GM21825 (cell line): ENCODE measurements at regions not wholly inside any gene's neighbourhood (a gene's known extent, or its start where the extent isn't known, plus 50 kb on each side); places are given as distances from the start of the nearest gene placed in this dataset.

ENCODE experiments used
- ATAC-seq: cut with Tn5 transposase; IDR thresholded peaks from one replicate; pipeline ENCODE4 v1.9.1; 2021; ENCODE audit warnings: mild to moderate bottlenecking, moderate library complexity; ENCODE audit not compliant: unreplicated experiment

GRCh38 chr14:34350903-34351302 is 111.1 kb downstream of the SPTSSA start:
- no peak for ATAC-seq

GRCh38 chr14:34348592-34348991 is 113.4 kb downstream of the SPTSSA start:
- no peak for ATAC-seq

GRCh38 chr14:34347683-34348082 is 114.4 kb downstream of the SPTSSA start:
- peak; percentile 91 for ATAC-seq

- no peak for ATAC-seq
These were observed 116.1 kb downstream of the SPTSSA start for GRCh38 chr14:34345718-34346465.

GRCh38 chr14:34344318-34344717 is 117.7 kb downstream of the SPTSSA start:
- no peak for ATAC-seq

GRCh38 chr14:34340025-34340625 is 121.9 kb downstream of the SPTSSA start:
- no peak for ATAC-seq

GRCh38 chr14:34338056-34338455 is 124.0 kb downstream of the SPTSSA start:
- no peak for ATAC-seq

- no peak for ATAC-seq
These were observed 125.5 kb downstream of the SPTSSA start for GRCh38 chr14:34336501-34336900.

GRCh38 chr14:34335968-34336367 is 126.1 kb downstream of the SPTSSA start:
- ATAC-seq, result no peak

- no peak for ATAC-seq
These were observed 127.7 kb downstream of the SPTSSA start for GRCh38 chr14:34334329-34334728.

- ATAC-seq, result peak; percentile 71
These were observed 130.1 kb downstream of the SPTSSA start for GRCh38 chr14:34331728-34332623.

- no peak for ATAC-seq
These were observed 131.2 kb downstream of the SPTSSA start for GRCh38 chr14:34330846-34331245.

- ATAC-seq, result no peak
These were observed 132.7 kb downstream of the SPTSSA start for GRCh38 chr14:34329301-34329700.

- no peak for ATAC-seq
These were observed 133.9 kb downstream of the SPTSSA start for GRCh38 chr14:34328178-34328577.

- no peak for ATAC-seq
These were observed 136.5 kb downstream of the SPTSSA start for GRCh38 chr14:34325493-34325892.

- ATAC-seq, result no peak
These were observed 137.7 kb downstream of the SPTSSA start for GRCh38 chr14:34324363-34324795.

- ATAC-seq, result peak; percentile 67
These were observed 139.1 kb downstream of the SPTSSA start for GRCh38 chr14:34322940-34323418.

- ATAC-seq, result no peak
These were observed 142.9 kb downstream of the SPTSSA start for GRCh38 chr14:34319140-34319539.

GRCh38 chr14:34318014-34318413 is 144.0 kb downstream of the SPTSSA start:
- ATAC-seq, result no peak

- ATAC-seq, result no peak
These were observed 151.3 kb downstream of the SPTSSA start for GRCh38 chr14:34310724-34311123.

- no peak for ATAC-seq
These were observed 158.2 kb downstream of the SPTSSA start for GRCh38 chr14:34303811-34304210.
